ENCODE measurements at regions not wholly inside any gene's neighbourhood (a gene's known extent, or its start where the extent isn't known, plus 50 kb on each side); places are given as distances from the start of the nearest gene placed in this dataset.

- TF ChIP-seq POLR2A (IDR thresholded peaks at IDR 0.05; ENCODE audit: low read length) (no peak), GATA1 (IDR thresholded peaks at IDR 0.05; ENCODE audit: low read depth, low read length) (no peak)
These were observed 169.7 kb upstream of the IRX6 start for GRCh38 chr16:55154262-55154661.

Measured in erythroblast (primary cell).